Activated gamma-delta T cell treated with Interleukin-2 at 50 U/mL for 16 hours (primary cell): ENCODE measurements at regions not wholly inside any gene's neighbourhood (a gene's known extent, or its start where the extent isn't known, plus 50 kb on each side); places are given as distances from the start of the nearest gene placed in this dataset.
A peak's percentile ranks its signal among the peaks of the same experiment; 100 is the strongest.

Source experiments
- DNase-seq: peaks from one replicate; pipeline ENCODE4 v3.0.0-alpha.2; 2020

DNA sequence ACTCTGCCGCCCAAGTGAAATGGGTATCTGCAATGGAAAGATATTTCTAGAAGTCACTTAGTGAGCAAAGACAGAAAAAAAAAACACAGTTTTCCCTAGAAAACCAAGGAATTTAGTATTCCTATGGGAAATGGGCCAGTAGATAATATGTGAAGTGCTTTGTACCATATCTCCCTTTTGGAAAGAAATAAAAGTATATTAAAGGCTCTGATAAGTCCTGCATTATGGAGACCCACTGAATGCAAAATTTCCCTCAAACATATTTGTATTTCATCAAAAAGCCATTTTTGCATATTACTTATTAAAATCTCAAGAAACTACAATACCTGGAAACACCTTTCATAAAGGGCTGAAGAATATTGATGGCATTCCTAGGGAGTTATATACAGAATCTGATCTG lies 51.6 kb upstream of the DYNLRB2 start:
- no peak for DNase-seq

GRCh38 chr16:80488167-80488566 lies 52.6 kb upstream of the DYNLRB2 start:
- DNase-seq, result no peak

DNA sequence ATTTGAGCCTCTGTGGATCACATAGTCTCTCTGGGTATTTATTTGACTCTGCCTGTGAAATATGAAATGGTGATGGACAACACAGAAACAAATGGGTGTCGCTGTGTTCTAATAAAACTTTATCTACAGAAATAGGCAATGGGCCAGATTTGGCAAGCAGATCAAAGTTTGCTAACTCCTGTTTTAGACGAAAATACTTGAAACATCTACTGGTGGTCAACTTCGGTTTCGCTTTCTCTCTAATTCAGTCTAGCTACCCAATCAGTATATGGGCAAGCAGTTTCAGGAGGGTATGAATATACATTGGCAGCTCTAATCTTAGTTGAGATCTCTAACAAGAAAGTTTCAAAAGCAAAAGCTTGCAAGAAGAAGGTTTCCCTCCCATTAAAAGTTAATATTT lies 60.1 kb upstream of the DYNLRB2 start:
- DNase-seq, result no peak

- DNase-seq, result no peak
Observed at GRCh38 chr16:80477838-80478237, 63.0 kb upstream of the DYNLRB2 start.

DNA sequence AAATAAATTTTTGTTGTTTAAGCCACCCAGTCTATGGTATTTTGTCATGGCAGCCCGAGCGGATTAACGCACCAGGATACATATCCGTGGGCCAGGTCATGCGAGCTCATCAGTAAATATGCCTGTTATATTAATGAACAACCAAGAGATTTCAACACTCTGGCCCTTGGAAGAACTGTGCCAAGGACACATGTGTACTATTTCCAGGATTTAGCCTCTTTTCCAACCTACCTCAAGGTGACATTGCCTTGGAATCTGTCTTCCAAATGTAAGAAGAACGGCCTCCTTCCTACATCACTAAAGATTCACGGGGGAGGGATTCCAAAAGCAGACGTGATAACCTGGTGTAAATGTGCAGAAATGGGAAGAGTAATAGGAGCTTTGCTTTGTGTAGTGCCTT lies 72.8 kb upstream of the DYNLRB2 start:
- no peak for DNase-seq

DNA sequence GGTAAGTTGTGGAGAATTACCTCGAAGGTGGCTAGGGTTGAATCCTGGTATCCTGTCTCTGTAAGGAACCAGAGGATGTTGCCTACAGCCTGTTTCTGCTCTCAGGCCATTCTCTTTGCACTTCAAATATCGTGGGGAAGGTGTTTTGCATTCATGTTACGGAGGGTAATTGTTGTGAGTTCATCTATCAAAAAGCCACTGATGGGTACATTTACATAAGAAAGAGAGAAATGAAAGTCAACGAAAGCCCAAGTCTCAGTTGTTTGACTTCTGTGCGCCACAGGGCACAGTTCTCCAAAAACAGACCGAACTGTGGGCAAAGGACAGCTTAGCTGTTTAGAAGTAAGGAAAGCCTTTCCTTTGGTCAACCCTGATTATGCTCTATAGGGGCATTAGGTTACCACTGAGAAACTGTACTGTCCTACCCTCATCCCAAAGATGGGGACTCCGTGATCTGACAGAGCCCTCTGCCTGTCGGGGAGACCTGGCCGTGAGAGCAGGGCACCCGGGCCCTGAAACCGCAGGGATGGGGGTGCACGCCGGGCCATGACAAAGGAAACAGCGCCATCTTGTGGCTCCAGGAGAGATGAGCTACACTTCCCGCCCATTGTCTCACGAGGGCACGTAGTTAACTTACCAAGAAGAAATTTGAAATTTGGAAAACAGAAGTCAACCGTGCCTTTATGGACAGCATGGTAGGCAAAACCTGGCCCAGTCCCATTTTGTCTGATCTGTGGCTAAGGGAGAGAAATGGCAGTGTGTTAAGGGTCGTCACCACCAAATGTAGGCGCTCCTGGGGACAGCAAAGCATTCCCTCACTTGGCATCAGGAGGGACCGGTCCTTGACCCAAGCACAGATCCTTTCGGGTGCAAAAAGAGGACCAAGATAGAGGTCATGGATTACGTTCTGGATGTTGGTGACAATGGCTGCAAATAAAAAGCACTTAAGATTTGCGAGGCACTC lies 74.5 kb upstream of the DYNLRB2 start:
- DNase-seq, result peak; percentile 46

- DNase-seq, result no peak
Observed at GRCh38 chr16:80463751-80464495, 76.9 kb upstream of the DYNLRB2 start.

DNA sequence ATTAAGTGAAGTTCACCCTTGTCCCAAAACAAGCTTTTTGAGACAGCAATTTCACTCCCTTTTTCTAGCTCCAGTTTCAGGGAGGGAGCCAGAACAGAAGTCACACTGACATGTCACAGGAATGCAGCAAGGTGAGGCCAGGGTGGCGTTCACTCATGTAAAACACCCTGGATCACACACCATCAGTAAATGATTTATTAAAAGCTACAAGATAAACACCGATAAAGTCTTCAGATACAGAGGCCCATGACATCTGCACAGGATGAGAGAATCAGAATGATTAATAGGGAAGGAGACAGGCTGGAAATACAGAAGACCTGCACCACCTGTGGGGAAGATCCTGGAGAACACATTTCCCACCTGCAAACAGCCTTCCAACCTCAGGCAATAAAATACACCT lies 77.5 kb upstream of the DYNLRB2 start:
- DNase-seq, result no peak

GRCh38 chr16:80462917-80463316 lies 77.9 kb upstream of the DYNLRB2 start:
- DNase-seq, result no peak

- DNase-seq, result no peak
Observed at GRCh38 chr16:80460988-80461387, 79.8 kb upstream of the DYNLRB2 start.

- no peak for DNase-seq
Observed at GRCh38 chr16:80459966-80460365, 80.8 kb upstream of the DYNLRB2 start.

- DNase-seq, result no peak
Observed at GRCh38 chr16:80459331-80459777, 81.4 kb upstream of the DYNLRB2 start.

DNA sequence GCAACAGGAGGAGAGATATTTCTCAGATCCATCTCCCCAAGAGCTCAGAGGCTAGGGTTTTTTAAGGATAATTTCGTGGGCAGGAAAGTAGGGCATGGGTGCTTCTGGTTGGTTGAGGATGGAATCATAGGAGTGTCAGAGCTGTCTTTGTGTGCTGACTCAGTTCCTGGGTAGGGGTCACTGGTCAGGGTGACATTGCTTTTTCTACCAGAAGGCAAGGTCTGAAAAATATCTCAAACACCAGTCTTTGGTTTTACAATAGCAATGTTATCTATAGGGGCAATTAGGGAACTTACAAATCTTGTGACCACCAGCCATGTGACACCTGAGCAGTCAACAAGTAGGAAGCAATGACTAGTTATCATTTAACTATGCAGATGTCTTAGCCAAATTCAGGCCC lies 82.9 kb upstream of the DYNLRB2 start:
- DNase-seq, result no peak

- no peak for DNase-seq
Observed at GRCh38 chr16:80454802-80455201, 86.0 kb upstream of the DYNLRB2 start.

GRCh38 chr16:80449392-80449791 lies 91.4 kb upstream of the DYNLRB2 start:
- DNase-seq, result no peak

- DNase-seq, result no peak
Observed at GRCh38 chr16:80447241-80447640, 93.6 kb upstream of the DYNLRB2 start.

GRCh38 chr16:80442779-80443178 lies 98.0 kb upstream of the DYNLRB2 start:
- no peak for DNase-seq

DNA sequence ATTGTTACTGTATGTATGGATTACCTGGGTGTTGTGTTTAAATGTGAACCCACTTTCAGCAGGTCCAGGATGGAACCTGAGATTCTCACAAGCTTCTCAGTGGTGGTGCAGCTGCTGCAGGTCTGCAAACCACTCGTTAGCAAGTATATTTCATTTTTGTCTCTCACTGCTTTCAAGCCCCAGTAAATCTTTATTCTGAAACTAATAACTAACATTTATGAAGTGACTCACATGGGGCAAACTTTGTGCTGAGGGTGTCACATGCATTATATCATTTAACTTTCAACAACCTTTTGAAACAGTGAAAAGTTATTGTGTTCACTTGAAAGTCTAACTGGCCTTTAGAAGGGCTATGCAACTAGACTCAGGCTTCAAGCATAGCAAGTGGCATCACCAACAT lies 98.9 kb upstream of the DYNLRB2 start:
- DNase-seq, result no peak

- no peak for DNase-seq
Observed at GRCh38 chr16:80440667-80441066, 100.1 kb upstream of the DYNLRB2 start.

GRCh38 chr16:80437707-80438106 lies 103.1 kb upstream of the DYNLRB2 start:
- no peak for DNase-seq

DNA sequence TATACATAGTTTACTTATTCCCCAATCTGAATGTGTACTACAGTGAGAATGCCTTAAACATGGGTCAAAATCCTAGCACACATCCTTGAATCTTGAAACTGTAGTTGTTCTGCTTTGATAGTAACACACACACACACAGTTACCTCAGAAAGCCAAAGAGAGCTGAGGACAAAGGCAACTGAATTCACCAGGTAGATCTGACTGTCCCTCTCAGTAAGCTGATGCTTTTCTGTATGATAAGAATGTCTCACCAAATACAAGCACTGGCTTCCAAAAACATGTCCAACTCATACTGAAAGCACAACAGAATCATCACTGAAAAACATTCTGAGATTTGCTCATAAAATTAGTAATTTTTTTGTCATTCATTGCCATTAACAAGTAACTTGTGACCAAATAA lies 104.3 kb upstream of the DYNLRB2 start:
- no peak for DNase-seq

DNA sequence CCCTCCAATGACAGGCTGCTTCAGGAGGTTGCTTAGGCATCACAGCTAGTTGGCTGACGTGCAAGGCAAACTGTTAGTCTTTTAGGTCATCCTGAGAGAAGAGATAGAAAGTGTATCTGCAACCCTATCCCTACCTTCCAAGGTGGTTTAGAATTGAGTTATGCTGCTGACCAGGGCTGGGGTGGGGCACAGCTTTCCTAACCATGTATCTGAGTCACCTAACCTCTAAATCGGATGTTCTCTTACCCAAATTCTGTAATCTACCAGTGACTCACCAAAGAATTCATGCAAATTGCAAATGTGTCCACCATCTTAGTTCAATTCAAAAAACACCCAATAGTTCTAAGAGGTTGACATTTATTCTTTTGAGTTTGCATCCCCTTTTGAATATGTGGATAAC lies 107.2 kb upstream of the DYNLRB2 start:
- DNase-seq, result no peak

GRCh38 chr16:80427795-80428194 lies 113.0 kb upstream of the DYNLRB2 start:
- DNase-seq, result no peak
